ENCODE measurements at regions not wholly inside any gene's neighbourhood (a gene's known extent, or its start where the extent isn't known, plus 50 kb on each side); places are given as distances from the start of the nearest gene placed in this dataset.
"Not testable (repeated sequence)": the region's sequence is repeated elsewhere in the genome, so short reads cannot be mapped to it uniquely, and the experiment has no call there.

DNA sequence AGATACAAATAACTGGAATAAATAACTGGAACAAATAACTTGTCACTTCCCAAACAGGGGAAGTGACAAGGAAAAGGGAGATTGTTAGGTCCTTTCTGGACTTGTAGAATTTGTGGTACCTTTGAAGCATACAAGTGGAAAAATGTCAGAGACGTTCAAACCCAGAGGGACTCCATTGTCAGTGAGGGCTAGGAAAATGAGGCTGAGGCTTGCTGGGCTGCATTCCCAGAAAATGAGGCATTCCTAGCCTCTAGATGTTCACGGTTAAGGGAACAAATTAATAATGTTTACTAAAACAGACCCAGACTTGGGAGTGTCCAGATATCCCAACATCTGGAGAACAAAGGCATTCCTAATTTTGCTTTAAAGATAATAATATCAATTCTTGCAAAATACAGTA is 1158.0 kb downstream of the PCDH9 start:
- TF ChIP-seq, protein P1, sequence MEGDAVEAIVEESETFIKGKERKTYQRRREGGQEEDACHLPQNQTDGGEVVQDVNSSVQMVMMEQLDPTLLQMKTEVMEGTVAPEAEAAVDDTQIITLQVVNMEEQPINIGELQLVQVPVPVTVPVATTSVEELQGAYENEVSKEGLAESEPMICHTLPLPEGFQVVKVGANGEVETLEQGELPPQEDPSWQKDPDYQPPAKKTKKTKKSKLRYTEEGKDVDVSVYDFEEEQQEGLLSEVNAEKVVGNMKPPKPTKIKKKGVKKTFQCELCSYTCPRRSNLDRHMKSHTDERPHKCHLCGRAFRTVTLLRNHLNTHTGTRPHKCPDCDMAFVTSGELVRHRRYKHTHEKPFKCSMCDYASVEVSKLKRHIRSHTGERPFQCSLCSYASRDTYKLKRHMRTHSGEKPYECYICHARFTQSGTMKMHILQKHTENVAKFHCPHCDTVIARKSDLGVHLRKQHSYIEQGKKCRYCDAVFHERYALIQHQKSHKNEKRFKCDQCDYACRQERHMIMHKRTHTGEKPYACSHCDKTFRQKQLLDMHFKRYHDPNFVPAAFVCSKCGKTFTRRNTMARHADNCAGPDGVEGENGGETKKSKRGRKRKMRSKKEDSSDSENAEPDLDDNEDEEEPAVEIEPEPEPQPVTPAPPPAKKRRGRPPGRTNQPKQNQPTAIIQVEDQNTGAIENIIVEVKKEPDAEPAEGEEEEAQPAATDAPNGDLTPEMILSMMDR (IDR thresholded peaks at IDR 0.05), result not testable (repeated sequence)
- TF ChIP-seq POLR2A (IDR thresholded peaks at IDR 0.05), result not testable (repeated sequence)

Data from suprapubic skin (tissue), 3 donors.